ENCODE measurements at regions not wholly inside any gene's neighbourhood (a gene's known extent, or its start where the extent isn't known, plus 50 kb on each side); places are given as distances from the start of the nearest gene placed in this dataset.

- Histone ChIP-seq H3K4me1 (replicated peaks in 1 of 2) (peaks cover 0 to 5% of the 10 kb centered on the region in 2 donors), H3K4me3 (no peak overlapping the region), H3K27ac (no peak overlapping the region)
- ATAC-seq (replicated peaks in 6 of 8) = peak in 1 of 8 experiments; percentile 63
- in situ Hi-C loops (cut with MboI; ENCODE audit: low pct_unique_long_range_greater_than_20kb in 2 of 9, low sequenced_read_pairs in 9 of 9, unreplicated experiment in 9 of 9) = no loop called here
- WGBS, 10 experiments = 10 to 90% (median 58%) methylated on average over 1 to 7 of the region's 8 CpGs
These were observed 321.4 kb downstream of the NPR3 start for GRCh38 chr5:33032271-33033070.

- 44 to 100% (median 76%) methylated on average over 1 to 3 of the region's 3 CpGs; no CpG with 5 or more reads in 2 of the 10 experiments for WGBS, 10 experiments
- in situ Hi-C loops (cut with MboI; ENCODE audit: low pct_unique_long_range_greater_than_20kb in 2 of 9, low sequenced_read_pairs in 9 of 9, unreplicated experiment in 9 of 9) = no loop called here
- no peak for ATAC-seq (replicated peaks in 6 of 8)
These were observed 322.4 kb downstream of the NPR3 start for GRCh38 chr5:33033516-33033915.

GRCh38 chr5:33034777-33035176, 323.7 kb downstream of the NPR3 start:
- in situ Hi-C loops (cut with MboI; ENCODE audit: low pct_unique_long_range_greater_than_20kb in 2 of 9, low sequenced_read_pairs in 9 of 9, unreplicated experiment in 9 of 9) = no loop called here
- no peak overlapping the region for H3K27ac ChIP-seq
- 88 to 100% (median 100%) methylated on average over 1 of the region's 1 CpG; no CpG with 5 or more reads in 3 of the 10 experiments for WGBS, 10 experiments
- no peak for ATAC-seq (replicated peaks in 6 of 8)
- no peak overlapping the region for H3K4me3 ChIP-seq
- H3K4me1 ChIP-seq (replicated peaks in 1 of 2) = peaks cover 0 to 5% of the 10 kb centered on the region in 2 donors

More at GRCh38 chr5:33033516-33033915, 322.4 kb downstream of the NPR3 start:
- no peak overlapping the region for H3K4me3 ChIP-seq
- H3K4me1 ChIP-seq (replicated peaks in 1 of 2) = peaks cover 0 to 5% of the 10 kb centered on the region in 2 donors
- no peak overlapping the region for H3K27ac ChIP-seq

- Histone ChIP-seq H3K27ac (no peak overlapping the region), H3K4me1 (replicated peaks in 1 of 2) (peaks cover 0 to 5% of the 10 kb centered on the region in 2 donors), H3K4me3 (no peak overlapping the region)
- WGBS, 10 experiments = 70 to 100% (median 95%) methylated on average over 1 to 3 of the region's 3 CpGs; no CpG with 5 or more reads in 3 of the 10 experiments
- no peak for ATAC-seq (replicated peaks in 6 of 8)
- in situ Hi-C loops (cut with MboI; ENCODE audit: low pct_unique_long_range_greater_than_20kb in 2 of 9, low sequenced_read_pairs in 9 of 9, unreplicated experiment in 9 of 9) = no loop called here
These were observed 324.9 kb downstream of the NPR3 start for GRCh38 chr5:33035851-33036527.

GRCh38 chr5:33037076-33037475, 326.0 kb downstream of the NPR3 start:
- no peak for ATAC-seq (replicated peaks in 6 of 8)
- 60 to 100% (median 100%) methylated on average over 1 of the region's 1 CpG; no CpG with 5 or more reads in 2 of the 10 experiments for WGBS, 10 experiments
- H3K27ac ChIP-seq = no peak overlapping the region
- in situ Hi-C loops (cut with MboI; ENCODE audit: low pct_unique_long_range_greater_than_20kb in 2 of 9, low sequenced_read_pairs in 9 of 9, unreplicated experiment in 9 of 9) = no loop called here
- H3K4me1 ChIP-seq (replicated peaks in 1 of 2) = peaks cover 0 to 5% of the 10 kb centered on the region in 2 donors
- H3K4me3 ChIP-seq = no peak overlapping the region

- ATAC-seq (replicated peaks in 6 of 8) = no peak
- 66 to 93% (median 83%) methylated on average over 1 to 3 of the region's 3 CpGs; no CpG with 5 or more reads in 6 of the 10 experiments for WGBS, 10 experiments
- Histone ChIP-seq H3K4me1 (replicated peaks in 1 of 2) (peaks cover 0 to under 1% of the 10 kb centered on the region in 2 donors), H3K4me3 (no peak overlapping the region), H3K27ac (no peak overlapping the region)
- in situ Hi-C loops (cut with MboI; ENCODE audit: low pct_unique_long_range_greater_than_20kb in 2 of 9, low sequenced_read_pairs in 9 of 9, unreplicated experiment in 9 of 9) = no loop called here
These were observed 330.5 kb downstream of the NPR3 start for GRCh38 chr5:33041586-33041985.

- in situ Hi-C loops (cut with MboI; ENCODE audit: low pct_unique_long_range_greater_than_20kb in 2 of 9, low sequenced_read_pairs in 9 of 9, unreplicated experiment in 9 of 9) = no loop called here
- Histone ChIP-seq H3K27ac (no peak overlapping the region), H3K4me1 (replicated peaks in 1 of 2) (no peaks in the 10 kb centered on the region), H3K4me3 (no peak overlapping the region)
- WGBS, 10 experiments = 71 to 100% (median 86%) methylated on average over 1 of the region's 1 CpG; no CpG with 5 or more reads in 5 of the 10 experiments
- ATAC-seq (replicated peaks in 6 of 8) = peak in 2 of 8 experiments; percentile 68 to 84
These were observed 332.3 kb downstream of the NPR3 start for GRCh38 chr5:33043343-33043997.

- H3K4me3 ChIP-seq = no peak overlapping the region
- no peak for ATAC-seq (replicated peaks in 6 of 8)
- in situ Hi-C loops (cut with MboI; ENCODE audit: low pct_unique_long_range_greater_than_20kb in 2 of 9, low sequenced_read_pairs in 9 of 9, unreplicated experiment in 9 of 9) = no loop called here
- H3K27ac ChIP-seq = no peak overlapping the region
- 36 to 90% (median 60%) methylated on average over 1 to 2 of the region's 2 CpGs; no CpG with 5 or more reads in 5 of the 10 experiments for WGBS, 10 experiments
- no peaks in the 10 kb centered on the region for H3K4me1 ChIP-seq (replicated peaks in 1 of 2)
These were observed 335.0 kb downstream of the NPR3 start for GRCh38 chr5:33046091-33046490.

GRCh38 chr5:33048315-33048714, 337.2 kb downstream of the NPR3 start:
- H3K4me3 ChIP-seq = no peak overlapping the region
- no peak overlapping the region for H3K27ac ChIP-seq
- in situ Hi-C loops (cut with MboI; ENCODE audit: low pct_unique_long_range_greater_than_20kb in 2 of 9, low sequenced_read_pairs in 9 of 9, unreplicated experiment in 9 of 9) = no loop called here
- no peak for ATAC-seq (replicated peaks in 6 of 8)
- 38 to 100% (median 56%) methylated on average over 2 to 3 of the region's 3 CpGs; no CpG with 5 or more reads in 5 of the 10 experiments for WGBS, 10 experiments
- H3K4me1 ChIP-seq (replicated peaks in 1 of 2) = no peaks in the 10 kb centered on the region

- H3K27ac ChIP-seq = no peak overlapping the region
- H3K4me1 ChIP-seq (replicated peaks in 1 of 2) = no peaks in the 10 kb centered on the region
- peak in 2 of 8 experiments; percentile 95 to 97 for ATAC-seq (replicated peaks in 6 of 8)
- in situ Hi-C loops (cut with MboI; ENCODE audit: low pct_unique_long_range_greater_than_20kb in 2 of 9, low sequenced_read_pairs in 9 of 9, unreplicated experiment in 9 of 9) = no loop called here
- H3K4me3 ChIP-seq = no peak overlapping the region
- WGBS, 10 experiments = 85 to 100% (median 93%) methylated on average over 1 to 5 of the region's 6 CpGs; no CpG with 5 or more reads in 6 of the 10 experiments
These were observed 338.2 kb downstream of the NPR3 start for GRCh38 chr5:33049298-33049697.

GRCh38 chr5:33049842-33050241, 338.7 kb downstream of the NPR3 start:
- in situ Hi-C loops (cut with MboI; ENCODE audit: low pct_unique_long_range_greater_than_20kb in 2 of 9, low sequenced_read_pairs in 9 of 9, unreplicated experiment in 9 of 9) = no loop called here
- no peak overlapping the region for H3K4me3 ChIP-seq
- WGBS, 10 experiments = 0 to 80% methylated on average over 1 of the region's 2 CpGs; no CpG with 5 or more reads in 8 of the 10 experiments
- no peak overlapping the region for H3K27ac ChIP-seq
- peak in 2 of 8 experiments; percentile 76 to 80 for ATAC-seq (replicated peaks in 6 of 8)
- no peaks in the 10 kb centered on the region for H3K4me1 ChIP-seq (replicated peaks in 1 of 2)

GRCh38 chr5:33059081-33059480, 348.0 kb downstream of the NPR3 start:
- no peak for ATAC-seq (replicated peaks in 6 of 8)
- Histone ChIP-seq H3K4me3 (no peak overlapping the region), H3K4me1 (replicated peaks in 1 of 2) (no peaks in the 10 kb centered on the region), H3K27ac (no peak overlapping the region)
- in situ Hi-C loops (cut with MboI; ENCODE audit: low pct_unique_long_range_greater_than_20kb in 2 of 9, low sequenced_read_pairs in 9 of 9, unreplicated experiment in 9 of 9) = no loop called here
- WGBS, 10 experiments = 67 to 100% (median 91%) methylated on average over 1 to 3 of the region's 3 CpGs; no CpG with 5 or more reads in 2 of the 10 experiments

- in situ Hi-C loops (cut with MboI; ENCODE audit: low pct_unique_long_range_greater_than_20kb in 2 of 9, low sequenced_read_pairs in 9 of 9, unreplicated experiment in 9 of 9) = no loop called here
These were observed 354.0 kb downstream of the NPR3 start for GRCh38 chr5:33065131-33065530.

More at GRCh38 chr5:33065131-33065530, 354.0 kb downstream of the NPR3 start:
- Histone ChIP-seq H3K4me3 (no peak overlapping the region), H3K4me1 (replicated peaks in 1 of 2) (no peaks in the 10 kb centered on the region), H3K27ac (no peak overlapping the region)
- ATAC-seq (replicated peaks in 6 of 8) = no peak
- WGBS, 10 experiments = 11 to 83% (median 74%) methylated on average over 2 to 3 of the region's 3 CpGs; no CpG with 5 or more reads in 2 of the 10 experiments

All from motor neuron (in vitro differentiated cells).